ENCODE measurements at regions not wholly inside any gene's neighbourhood (a gene's known extent, or its start where the extent isn't known, plus 50 kb on each side); places are given as distances from the start of the nearest gene placed in this dataset.
"Not testable (repeated sequence)": the region's sequence is repeated elsewhere in the genome, so short reads cannot be mapped to it uniquely, and the experiment has no call there.

GRCh38 chr2:54040685-54041084 lies 69.9 kb upstream of the PSME4 start:
- ChIA-PET POLR2A (ENCODE audit: unreplicated experiment) (no interaction called here), CTCF (no interaction called here)
- Histone ChIP-seq H2AFZ (no peak overlapping the region), H3K9me3 (ENCODE audit: insufficient read depth, low read depth) (peaks cover 5% of the 10 kb centered on the region; the same call in 1 of the 2 replicates), H3K27ac (no peak overlapping the region), H3K4me2 (no peak overlapping the region), H3K9me2 (ENCODE audit: insufficient read depth) (no peaks in the 10 kb centered on the region), H3F3A (ENCODE audit: insufficient read depth, low read depth) (peaks cover 8% of the 10 kb centered on the region; the same call in 1 of the 2 replicates), H3K4me3 (no peak overlapping the region), H3K36me3 (ENCODE audit: low read depth) (no peaks in the 10 kb centered on the region), H4K20me1 (ENCODE audit: insufficient read depth) (no peaks in the 10 kb centered on the region), H3K4me1 (replicated peaks; ENCODE audit: insufficient read depth) (peaks cover 14% of the 10 kb centered on the region; the same call in 1 of the 2 replicates), H3K79me2 (ENCODE audit: low read depth) (no peaks in the 10 kb centered on the region), H3K27me3 (ENCODE audit: insufficient read depth, low read depth) (no peaks in the 10 kb centered on the region)
- no peak for DNase-seq
- intact Hi-C loops (cut with micrococcal nuclease; ENCODE audit: unreplicated experiment), result no loop called here
- TF ChIP-seq EZH2 (IDR thresholded peaks at IDR 0.05; ENCODE audit: low read depth), result no peak
- TF ChIP-seq CTCF (conservative IDR thresholded peaks at IDR 0.05), result no peak
- BruUV-seq (replicated peaks), result no TSS peak

DNA sequence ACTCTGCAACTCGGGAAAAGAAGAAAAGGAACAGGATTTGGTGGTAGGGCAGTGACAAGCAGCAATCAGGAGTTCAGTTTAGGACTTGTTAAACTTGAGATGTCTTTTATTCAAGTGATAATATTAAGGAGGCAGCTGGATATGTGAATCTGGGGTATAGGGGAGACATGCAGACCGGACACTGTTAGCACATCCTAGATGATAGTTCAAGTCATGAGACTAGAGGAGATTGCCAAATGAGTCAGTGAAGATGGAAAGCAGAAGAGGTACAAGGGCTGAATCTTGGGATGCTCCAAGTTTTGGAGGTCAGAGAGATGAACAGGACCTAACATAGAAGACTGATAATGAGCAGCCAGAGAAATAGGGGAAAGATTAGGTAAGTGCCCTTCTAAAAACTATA lies 69.5 kb upstream of the PSME4 start:
- intact Hi-C loops (cut with micrococcal nuclease; ENCODE audit: unreplicated experiment), result no loop called here
- Histone ChIP-seq H3K27me3 (ENCODE audit: insufficient read depth, low read depth) (no peaks in the 10 kb centered on the region), H3K27ac (no peak overlapping the region), H3K36me3 (ENCODE audit: low read depth) (no peaks in the 10 kb centered on the region), H3K4me3 (no peak overlapping the region), H4K20me1 (ENCODE audit: insufficient read depth) (no peaks in the 10 kb centered on the region), H2AFZ (no peak overlapping the region), H3K4me2 (no peak overlapping the region), H3K9me3 (ENCODE audit: insufficient read depth, low read depth) (peaks cover under 1% of the 10 kb centered on the region; the same call in 1 of the 2 replicates), H3K9me2 (ENCODE audit: insufficient read depth) (no peaks in the 10 kb centered on the region), H3K79me2 (ENCODE audit: low read depth) (no peaks in the 10 kb centered on the region), H3K4me1 (replicated peaks; ENCODE audit: insufficient read depth) (peaks cover 14% of the 10 kb centered on the region; the same call in 1 of the 2 replicates), H3F3A (ENCODE audit: insufficient read depth, low read depth) (peaks cover 8% of the 10 kb centered on the region; the same call in 1 of the 2 replicates)
- BruUV-seq (replicated peaks), result no TSS peak
- CTCF ChIA-PET, result no interaction called here
- no peak for DNase-seq
- POLR2A ChIA-PET (ENCODE audit: unreplicated experiment), result no interaction called here
- TF ChIP-seq CTCF (conservative IDR thresholded peaks at IDR 0.05), result no peak
- no peak for TF ChIP-seq EZH2 (IDR thresholded peaks at IDR 0.05; ENCODE audit: low read depth)

DNA sequence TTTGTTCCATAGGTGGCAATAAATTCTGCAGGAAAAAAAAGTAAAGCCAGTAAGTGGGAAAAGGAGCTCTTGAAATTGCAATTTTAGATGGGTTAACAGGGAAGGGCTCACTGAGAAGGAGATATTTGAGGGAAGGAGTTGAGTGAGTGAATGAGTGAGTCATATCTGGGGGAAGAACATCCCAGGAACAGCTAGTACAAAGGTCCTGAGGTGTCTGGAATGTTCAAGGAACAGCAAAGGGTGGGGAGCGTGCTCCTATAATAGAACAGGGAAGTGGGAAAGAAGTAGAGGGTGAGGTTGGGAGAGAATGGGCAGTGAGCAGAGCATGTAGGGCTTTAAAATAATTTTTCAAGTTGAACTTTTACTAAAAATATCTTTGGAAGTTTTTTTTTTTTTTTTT lies 68.0 kb upstream of the PSME4 start:
- DNase-seq, result no peak

GRCh38 chr2:54031288-54031687 lies 60.5 kb upstream of the PSME4 start:
- POLR2A ChIA-PET (ENCODE audit: unreplicated experiment); CTCF ChIA-PET: not testable (repeated sequence)

More for the DNA sequence above, 68.0 kb upstream of the PSME4 start:
- intact Hi-C loops (cut with micrococcal nuclease; ENCODE audit: unreplicated experiment), result no loop called here
- no peak overlapping the region for H2AFZ ChIP-seq
- H3K4me1 ChIP-seq (replicated peaks; ENCODE audit: insufficient read depth), result 0 out of 2 replicates have a peak, but pooled peaks cover 3% of the 10 kb centered on the region
- no peak overlapping the region for H3K27ac ChIP-seq
- TF ChIP-seq CTCF (conservative IDR thresholded peaks at IDR 0.05) (no peak), EZH2 (IDR thresholded peaks at IDR 0.05; ENCODE audit: low read depth) (no peak)
- H3K9me2 ChIP-seq (ENCODE audit: insufficient read depth), result no peaks in the 10 kb centered on the region
- H3K4me2 ChIP-seq, result no peak overlapping the region
- POLR2A ChIA-PET (ENCODE audit: unreplicated experiment), result no interaction called here
- no peaks in the 10 kb centered on the region for H3K36me3 ChIP-seq (ENCODE audit: low read depth)
- no peak overlapping the region for H3K4me3 ChIP-seq
- no peaks in the 10 kb centered on the region for H3K27me3 ChIP-seq (ENCODE audit: insufficient read depth, low read depth)
- no peaks in the 10 kb centered on the region for H3K79me2 ChIP-seq (ENCODE audit: low read depth)
- H4K20me1 ChIP-seq (ENCODE audit: insufficient read depth), result no peaks in the 10 kb centered on the region
- CTCF ChIA-PET, result no interaction called here
- no TSS peak for BruUV-seq (replicated peaks)
- H3K9me3 ChIP-seq (ENCODE audit: insufficient read depth, low read depth), result no peaks in the 10 kb centered on the region
- no peaks in the 10 kb centered on the region; the same call in 1 of the 2 replicates for H3F3A ChIP-seq (ENCODE audit: insufficient read depth, low read depth)

More at GRCh38 chr2:54031288-54031687, 60.5 kb upstream of the PSME4 start:
- DNase-seq; H3K4me3 ChIP-seq; H3K79me2 ChIP-seq (ENCODE audit: low read depth); H4K20me1 ChIP-seq (ENCODE audit: insufficient read depth); H3K9me2 ChIP-seq (ENCODE audit: insufficient read depth); H2AFZ ChIP-seq; intact Hi-C loops (cut with micrococcal nuclease; ENCODE audit: unreplicated experiment); H3K4me2 ChIP-seq; BruUV-seq (replicated peaks); H3F3A ChIP-seq (ENCODE audit: insufficient read depth, low read depth); H3K27me3 ChIP-seq (ENCODE audit: insufficient read depth, low read depth); H3K27ac ChIP-seq; H3K4me1 ChIP-seq (replicated peaks; ENCODE audit: insufficient read depth); H3K36me3 ChIP-seq (ENCODE audit: low read depth); H3K9me3 ChIP-seq (ENCODE audit: insufficient read depth, low read depth): not testable (repeated sequence)

All from PC-9 (cell line).